ENCODE measurements at regions not wholly inside any gene's neighbourhood (a gene's known extent, or its start where the extent isn't known, plus 50 kb on each side); places are given as distances from the start of the nearest gene placed in this dataset.

DNA sequence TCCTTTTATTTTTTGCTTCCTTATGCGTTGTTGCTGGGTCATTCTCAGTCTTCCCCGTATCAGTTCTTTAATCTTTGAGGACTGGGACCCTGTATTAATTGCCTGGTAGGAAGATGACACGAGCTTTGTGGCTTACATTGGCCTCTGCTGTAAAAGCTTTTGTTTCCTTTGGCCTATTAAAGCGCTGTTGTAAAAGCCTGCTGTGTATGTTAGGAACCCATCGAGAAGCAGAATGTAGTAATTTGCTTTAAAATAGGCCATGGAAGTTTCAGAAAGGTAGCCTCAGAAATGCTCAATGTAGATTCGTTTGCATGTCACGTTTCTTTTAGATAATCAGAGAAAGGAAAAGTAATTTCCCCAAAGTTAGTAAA is 257.5 kb upstream of the STARD13 start:
- peak overlapping the region; percentile 99 to 100 (median 100) for H3K27ac Mint-ChIP-seq
- no peak overlapping the region for H4K91ac ChIP-seq (ENCODE audit: insufficient read length, low read depth, low read length)
- H3K4me1 Mint-ChIP-seq: peaks cover 37 to 40% of the 10 kb centered on the region in 2 experiments
- no peak overlapping the region for H3T11ph ChIP-seq (ENCODE audit: low read length)
- WGBS (ENCODE audit: extremely low coverage, insufficient read length, low lambda C conversion rate): no CpG with 5 or more reads among the region's 7 CpGs
- H3K4me1 ChIP-seq (ENCODE audit: insufficient read depth, low read length): no peaks in the 10 kb centered on the region
- H3K27ac ChIP-seq (ENCODE audit: insufficient read length, low read depth, low read length): peak overlapping the region; percentile 98
- no peak overlapping the region for H4K8ac ChIP-seq (replicated peaks; ENCODE audit: insufficient read length, low read depth, low read length)
- no peaks in the 10 kb centered on the region for H3K79me1 ChIP-seq (ENCODE audit: insufficient read depth, low read depth, low read length, poor library complexity, severe bottlenecking)
- TF ChIP-seq, protein P1, sequence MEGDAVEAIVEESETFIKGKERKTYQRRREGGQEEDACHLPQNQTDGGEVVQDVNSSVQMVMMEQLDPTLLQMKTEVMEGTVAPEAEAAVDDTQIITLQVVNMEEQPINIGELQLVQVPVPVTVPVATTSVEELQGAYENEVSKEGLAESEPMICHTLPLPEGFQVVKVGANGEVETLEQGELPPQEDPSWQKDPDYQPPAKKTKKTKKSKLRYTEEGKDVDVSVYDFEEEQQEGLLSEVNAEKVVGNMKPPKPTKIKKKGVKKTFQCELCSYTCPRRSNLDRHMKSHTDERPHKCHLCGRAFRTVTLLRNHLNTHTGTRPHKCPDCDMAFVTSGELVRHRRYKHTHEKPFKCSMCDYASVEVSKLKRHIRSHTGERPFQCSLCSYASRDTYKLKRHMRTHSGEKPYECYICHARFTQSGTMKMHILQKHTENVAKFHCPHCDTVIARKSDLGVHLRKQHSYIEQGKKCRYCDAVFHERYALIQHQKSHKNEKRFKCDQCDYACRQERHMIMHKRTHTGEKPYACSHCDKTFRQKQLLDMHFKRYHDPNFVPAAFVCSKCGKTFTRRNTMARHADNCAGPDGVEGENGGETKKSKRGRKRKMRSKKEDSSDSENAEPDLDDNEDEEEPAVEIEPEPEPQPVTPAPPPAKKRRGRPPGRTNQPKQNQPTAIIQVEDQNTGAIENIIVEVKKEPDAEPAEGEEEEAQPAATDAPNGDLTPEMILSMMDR (conservative IDR thresholded peaks at IDR 0.05): no peak
- no peak overlapping the region for H3K23ac ChIP-seq (ENCODE audit: insufficient read length, low read depth, low read length)
- H3K56ac ChIP-seq (ENCODE audit: insufficient read length, low read depth, low read length): no peak overlapping the region
- peak overlapping the region; percentile 97 for H2BK120ac ChIP-seq (ENCODE audit: low read depth, low read length, poor library complexity, severe bottlenecking)
- H2BK20ac ChIP-seq (ENCODE audit: low read depth, low read length, poor library complexity, severe bottlenecking): no peak overlapping the region
- no peak overlapping the region for H3K4ac ChIP-seq (ENCODE audit: low read depth, low read length)
- peak overlapping the region; percentile 75 for H3K4me2 ChIP-seq (ENCODE audit: insufficient read depth, insufficient read length, low read length)
- H2BK5ac ChIP-seq (ENCODE audit: insufficient read length, low read length): no peak overlapping the region
- H3K4me3 Mint-ChIP-seq: peak overlapping the region; percentile 80 to 90
- no peak overlapping the region for H2BK15ac ChIP-seq (ENCODE audit: low read depth, low read length)
- no peaks in the 10 kb centered on the region for H3K9me3 ChIP-seq (ENCODE audit: control insufficient read depth, low read depth, low read length)
- DNase-seq: no peak
- no peaks in the 10 kb centered on the region for H3K36me3 Mint-ChIP-seq (ENCODE audit: insufficient read depth in 1 of 3, low read depth in 3 of 3)
- peak overlapping the region; percentile 88 for H3K9ac ChIP-seq (ENCODE audit: extremely low read depth, insufficient read length, low read length)
- no peaks in the 10 kb centered on the region for H3K79me2 ChIP-seq (ENCODE audit: insufficient read depth, low read length)
- no peak overlapping the region for H2BK12ac ChIP-seq (ENCODE audit: insufficient read length, low read depth, low read length)
- no peaks in the 10 kb centered on the region for H4K20me1 ChIP-seq (ENCODE audit: control insufficient read depth, insufficient read depth, insufficient read length)
- no peak overlapping the region for H2AK5ac ChIP-seq (ENCODE audit: insufficient read length, low read length)
- peaks cover 3% of the 10 kb centered on the region for H3K23me2 ChIP-seq (ENCODE audit: insufficient read length, low read depth, low read length, poor library complexity, severe bottlenecking)
- peak overlapping the region; percentile 16 for H3K18ac ChIP-seq (ENCODE audit: insufficient read length, low read depth, low read length)
- H3K27me3 Mint-ChIP-seq (ENCODE audit: low read depth): no peaks in the 10 kb centered on the region
- H3K14ac ChIP-seq (ENCODE audit: insufficient read depth, low read length): peak overlapping the region; percentile 72; the same call in 1 of the 2 replicates
- H3K27me3 ChIP-seq (ENCODE audit: insufficient read depth, low read length): no peaks in the 10 kb centered on the region
- H3K9me3 Mint-ChIP-seq: no peaks in the 10 kb centered on the region
- H2AFZ ChIP-seq (ENCODE audit: low read length): peak overlapping the region; percentile 81
- H4K5ac ChIP-seq (ENCODE audit: insufficient read length, low read depth, low read length): no peak overlapping the region
